CD8-positive, alpha-beta memory T cell (primary cell): ENCODE measurements at regions not wholly inside any gene's neighbourhood (a gene's known extent, or its start where the extent isn't known, plus 50 kb on each side); places are given as distances from the start of the nearest gene placed in this dataset.
A peak's percentile ranks its signal among the peaks of the same experiment; 100 is the strongest.
"Not testable (repeated sequence)": the region's sequence is repeated elsewhere in the genome, so short reads cannot be mapped to it uniquely, and the experiment has no call there.

ENCODE experiments used
- CTCF ChIA-PET: fragments of 350-600 bp; sonication (Branson Sonifier 250); formaldehyde crosslinking; loops from one replicate; lab custom pipeline; 2021; ENCODE audit warnings: antibody characterized with exemption; lab: Charles Lee
- POLR2A ChIA-PET: fragments of 350-600 bp; sonication (Branson Sonifier 250); formaldehyde crosslinking; loops from one replicate; lab custom pipeline; 2021; ENCODE audit warnings: antibody characterized with exemption; lab: Charles Lee
- DNase-seq, 5 donors: peaks; one replicate each; pipeline versions ENCODE4 v3.0.0 to v3.0.0-alpha.2; 2020 to 2022; ENCODE audit warnings: mixed read lengths in 1 of 5
- H3K27ac ChIP-seq: one replicate; pipeline ENCODE4 v1.7.0; 2013; ENCODE audit warnings: low read depth, mild to moderate bottlenecking, low read length, moderate library complexity
- H3K27me3 ChIP-seq: 2 replicates; pipeline ENCODE4 v1.7.0; 2013; ENCODE audit warnings: low read length, mild to moderate bottlenecking; ENCODE audit not compliant: insufficient read depth, poor library complexity, severe bottlenecking
- H3K36me3 ChIP-seq: 2 replicates; pipeline ENCODE4 v1.7.0; 2013; ENCODE audit warnings: mild to moderate bottlenecking, low read length, moderate library complexity; ENCODE audit not compliant: insufficient read depth
- H3K4me1 ChIP-seq: 2 replicates; pipeline ENCODE4 v1.7.0; 2013; ENCODE audit warnings: mild to moderate bottlenecking, low read length, moderate library complexity; ENCODE audit not compliant: insufficient read depth
- H3K4me3 ChIP-seq: 2 replicates; pipeline ENCODE4 v1.7.0; 2013; ENCODE audit warnings: mild to moderate bottlenecking, low read length
- H3K9me3 ChIP-seq: 2 replicates; pipeline ENCODE4 v1.7.0; 2013; ENCODE audit warnings: mild to moderate bottlenecking, low read length
- H3K27ac Mint-ChIP-seq, 8 donors: one replicate each; pipeline ENCODE4 v1.8.0; 2020 to 2021; ENCODE audit warnings: mixed read lengths in 8 of 8, mild to moderate bottlenecking in 6 of 8, inconsistent platforms in 3 of 8, moderate library complexity in 3 of 8
- H3K27me3 Mint-ChIP-seq, 2 donors: one replicate each; pipeline ENCODE4 v1.8.0; 2020 to 2021; ENCODE audit warnings: mixed read lengths in 2 of 2, mild to moderate bottlenecking in 1 of 2, moderate library complexity in 1 of 2
- H3K36me3 Mint-ChIP-seq, 3 donors: one replicate each; pipeline ENCODE4 v1.8.0; 2020 to 2021; ENCODE audit warnings: mixed read lengths in 3 of 3, inconsistent platforms in 1 of 3, mild to moderate bottlenecking in 1 of 3
- H3K4me1 Mint-ChIP-seq, 3 donors: one replicate each; pipeline ENCODE4 v1.8.0; 2020 to 2021; ENCODE audit warnings: mixed read lengths in 3 of 3, inconsistent platforms in 1 of 3, mild to moderate bottlenecking in 1 of 3
- H3K4me3 Mint-ChIP-seq, 7 donors: one replicate each; pipeline ENCODE4 v1.8.0; 2020 to 2021; ENCODE audit warnings: mixed read lengths in 7 of 7, mild to moderate bottlenecking in 6 of 7, moderate library complexity in 4 of 7, inconsistent platforms in 2 of 7
- H3K9me3 Mint-ChIP-seq, 5 donors: one replicate each; pipeline ENCODE4 v1.8.0; 2020 to 2022; ENCODE audit warnings: mixed read lengths in 5 of 5, mild to moderate bottlenecking in 3 of 5, moderate library complexity in 2 of 5, inconsistent platforms in 1 of 5

GRCh38 chr1:147348592-147348991, 106.1 kb downstream of the CHD1L start:
- DNase-seq, H3K4me3 ChIP-seq, CTCF ChIA-PET, H3K9me3 ChIP-seq, H3K27ac ChIP-seq, H3K4me1 ChIP-seq, H3K27ac Mint-ChIP-seq, POLR2A ChIA-PET, H3K36me3 ChIP-seq, H3K4me1 Mint-ChIP-seq, H3K4me3 Mint-ChIP-seq, H3K36me3 Mint-ChIP-seq, H3K27me3 ChIP-seq: not testable (repeated sequence)
- peaks cover 24 to 57% of the 10 kb centered on the region in 2 donors for H3K27me3 Mint-ChIP-seq
- peaks cover 0 to 12% (median 4%) of the 10 kb centered on the region in 5 donors for H3K9me3 Mint-ChIP-seq

DNA sequence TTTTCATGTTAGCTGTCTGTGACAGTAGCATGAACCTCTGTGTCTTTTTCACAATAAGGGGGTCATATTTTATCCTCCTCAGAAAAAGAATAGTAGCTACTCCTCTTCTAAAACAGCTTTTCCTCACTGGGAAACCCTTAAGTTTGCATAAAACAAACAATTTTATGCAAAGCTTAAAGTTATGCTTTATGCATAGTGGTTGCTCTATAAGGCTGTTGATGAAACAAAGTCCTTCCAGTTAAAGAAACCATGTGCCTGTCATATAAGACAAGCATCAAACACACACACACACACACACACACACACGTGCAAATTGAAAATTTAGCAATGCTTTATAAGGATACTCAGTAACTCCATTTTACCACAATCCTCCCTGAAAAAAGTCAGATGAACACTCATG, 107.0 kb downstream of the CHD1L start:
- no peaks in the 10 kb centered on the region for H3K27me3 ChIP-seq
- H3K36me3 Mint-ChIP-seq: no peaks in the 10 kb centered on the region
- no peaks in the 10 kb centered on the region for H3K36me3 ChIP-seq
- H3K4me3 Mint-ChIP-seq: no peak overlapping the region
- DNase-seq: no peak
- H3K4me3 ChIP-seq: no peak overlapping the region
- H3K27ac ChIP-seq: no peak overlapping the region
- ChIA-PET CTCF (no interaction called here), POLR2A (no interaction called here)
- H3K27ac Mint-ChIP-seq: no peak overlapping the region
- peaks cover 0 to 11% (median 2%) of the 10 kb centered on the region in 5 donors for H3K9me3 Mint-ChIP-seq
- H3K9me3 ChIP-seq: no peaks in the 10 kb centered on the region
- no peaks in the 10 kb centered on the region for H3K4me1 Mint-ChIP-seq
- H3K4me1 ChIP-seq: no peaks in the 10 kb centered on the region
- H3K27me3 Mint-ChIP-seq: peaks cover 18 to 50% of the 10 kb centered on the region in 2 donors

DNA sequence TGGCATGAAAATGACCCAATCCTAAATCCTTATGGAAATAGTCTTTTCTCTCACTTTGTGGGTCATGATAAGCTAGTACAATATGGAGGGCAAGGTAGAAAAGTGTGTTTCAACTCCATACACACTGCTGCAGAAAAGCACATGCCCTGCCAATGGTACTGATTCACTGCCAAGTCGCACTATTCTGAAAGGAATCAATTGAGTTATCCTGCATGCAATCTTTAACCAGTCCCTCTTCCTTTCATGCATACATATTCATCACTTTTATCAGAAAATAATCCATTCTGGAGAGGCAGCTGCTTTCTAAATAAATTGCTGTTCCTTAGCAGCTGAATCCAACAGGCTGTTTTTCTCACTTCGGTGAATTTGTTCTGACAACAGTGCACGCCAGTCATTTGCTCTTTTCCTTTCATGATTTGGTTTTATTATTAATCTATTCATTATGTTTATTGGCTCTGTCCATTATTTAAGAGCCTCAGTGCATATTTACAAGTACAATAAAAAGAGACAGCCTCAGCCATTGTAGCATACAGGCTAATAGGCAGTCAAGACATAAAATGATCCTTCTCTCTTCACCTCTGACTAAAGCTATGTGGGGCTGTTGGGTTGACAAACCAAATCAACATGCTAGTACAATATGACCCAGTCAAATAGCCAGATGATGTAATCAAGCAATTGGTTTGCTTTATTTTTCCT, 108.8 kb downstream of the CHD1L start:
- no peak for DNase-seq
- Histone ChIP-seq H3K9me3 (no peaks in the 10 kb centered on the region), H3K4me3 (no peak overlapping the region), H3K27me3 (peaks cover 4% of the 10 kb centered on the region), H3K27ac (no peak overlapping the region), H3K4me1 (no peaks in the 10 kb centered on the region), H3K36me3 (no peaks in the 10 kb centered on the region)
- peaks cover 0 to 9% (median 0%) of the 10 kb centered on the region in 5 donors for H3K9me3 Mint-ChIP-seq
- no peaks in the 10 kb centered on the region for H3K36me3 Mint-ChIP-seq
- H3K27ac Mint-ChIP-seq: no peak overlapping the region
- POLR2A ChIA-PET: no interaction called here
- no peak overlapping the region for H3K4me3 Mint-ChIP-seq
- peaks cover 10 to 33% of the 10 kb centered on the region in 2 donors for H3K27me3 Mint-ChIP-seq
- H3K4me1 Mint-ChIP-seq: no peaks in the 10 kb centered on the region
- CTCF ChIA-PET: no interaction called here

DNA sequence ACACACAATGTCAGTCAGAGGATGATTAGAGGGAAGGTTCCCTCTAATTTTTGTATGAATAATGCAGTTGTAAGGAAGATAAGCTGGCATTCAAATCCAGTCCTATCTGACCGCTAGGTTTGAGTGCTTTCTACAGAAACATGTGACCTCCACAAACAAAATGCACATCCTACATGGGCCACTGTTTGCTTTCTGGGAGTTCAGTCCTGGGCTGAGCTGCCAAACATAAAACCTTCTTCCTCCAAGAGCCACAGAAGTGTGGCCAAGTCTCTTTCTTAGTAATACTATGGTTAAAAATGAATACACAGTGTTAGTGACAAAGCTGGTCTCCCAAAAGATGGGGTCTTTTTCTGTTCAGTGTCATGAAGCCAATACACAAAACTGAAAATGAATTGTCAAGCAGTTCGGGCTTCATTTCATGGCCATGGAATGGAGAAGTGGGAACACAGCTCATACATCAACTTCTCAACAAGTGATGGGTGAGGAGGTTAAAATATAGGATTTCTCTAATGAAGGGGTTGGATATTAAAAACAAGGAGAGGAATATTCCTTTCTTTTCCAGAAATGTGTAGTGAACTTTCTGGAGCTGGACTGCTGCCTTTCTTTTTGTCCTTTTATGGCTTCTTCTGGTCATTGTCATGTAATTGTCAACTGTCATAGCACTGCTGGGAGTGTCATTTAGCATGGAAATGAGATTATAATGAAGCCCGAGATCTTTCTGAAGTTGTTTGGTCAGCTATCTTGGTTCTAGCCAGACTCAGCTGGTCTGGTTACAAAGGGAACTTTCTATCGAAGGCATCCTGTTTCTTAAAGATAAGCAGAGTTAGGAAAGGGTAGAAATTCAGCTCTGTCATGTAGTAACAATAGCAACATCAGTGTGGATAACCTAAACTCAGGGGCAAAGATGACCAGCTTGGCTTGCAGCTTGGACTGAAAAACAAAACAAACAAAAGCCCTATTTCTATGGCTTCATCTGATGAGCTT, 135.1 kb downstream of the CHD1L start:
- ChIA-PET POLR2A (interaction anchor here (0.6 kb wide), 1 partner anchor 8 kb away, joined by 3 read pairs; no protein-coding TSS in a partner anchor), CTCF (interaction anchor here (0.8 to 1.2 kb wide), 2 partner anchors 9 to 12 kb away, joined by 3 read pairs; no protein-coding TSS in a partner anchor)
- peak overlapping the region; percentile 70 for H3K27ac ChIP-seq
- no peaks in the 10 kb centered on the region for H3K4me1 Mint-ChIP-seq
- no peak overlapping the region for H3K27ac Mint-ChIP-seq
- H3K27me3 ChIP-seq: peaks cover 8% of the 10 kb centered on the region
- no peaks in the 10 kb centered on the region for H3K36me3 ChIP-seq
- no peak overlapping the region for H3K4me3 Mint-ChIP-seq
- H3K9me3 ChIP-seq: no peaks in the 10 kb centered on the region
- H3K4me1 ChIP-seq: no peaks in the 10 kb centered on the region
- DNase-seq: no peak
- no peak overlapping the region for H3K4me3 ChIP-seq
- no peaks in the 10 kb centered on the region for H3K36me3 Mint-ChIP-seq
- peaks cover 11 to 22% (median 12%) of the 10 kb centered on the region in 5 donors for H3K9me3 Mint-ChIP-seq
- H3K27me3 Mint-ChIP-seq: peaks cover 4 to 19% of the 10 kb centered on the region in 2 donors

GRCh38 chr1:147379889-147380288, 137.4 kb downstream of the CHD1L start:
- no peak for DNase-seq
- H3K4me3 Mint-ChIP-seq: no peak overlapping the region
- H3K9me3 Mint-ChIP-seq: peaks cover 0 to 8% (median 0%) of the 10 kb centered on the region in 5 donors
- ChIA-PET CTCF (no interaction called here), POLR2A (no interaction called here)
- no peak overlapping the region for H3K27ac Mint-ChIP-seq
- H3K36me3 ChIP-seq: no peaks in the 10 kb centered on the region
- peaks cover 3% of the 10 kb centered on the region in 2 donors for H3K27me3 Mint-ChIP-seq
- H3K27me3 ChIP-seq: no peaks in the 10 kb centered on the region
- H3K4me1 Mint-ChIP-seq: no peaks in the 10 kb centered on the region
- no peaks in the 10 kb centered on the region for H3K9me3 ChIP-seq
- no peak overlapping the region for H3K4me3 ChIP-seq
- no peak overlapping the region for H3K27ac ChIP-seq
- H3K4me1 ChIP-seq: no peaks in the 10 kb centered on the region
- no peaks in the 10 kb centered on the region for H3K36me3 Mint-ChIP-seq

DNA sequence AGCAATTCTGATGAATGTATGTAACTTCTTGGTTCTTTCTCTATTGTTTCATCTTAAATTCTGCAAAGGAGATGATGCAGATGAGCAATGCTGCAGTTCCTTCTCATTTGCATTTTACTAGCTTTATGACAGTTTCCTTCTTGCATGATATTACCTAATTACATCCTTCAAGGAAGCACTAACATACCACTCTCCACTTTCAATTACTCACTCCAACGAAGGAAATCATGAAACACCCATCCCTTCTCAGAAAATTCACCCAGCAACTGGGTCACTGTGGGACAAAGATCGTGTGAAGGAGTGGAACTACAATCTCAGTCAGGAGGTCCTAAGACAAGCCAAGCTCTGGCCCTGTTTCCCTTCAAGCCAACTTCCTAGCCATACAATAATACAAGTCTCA, 142.3 kb downstream of the CHD1L start:
- Histone ChIP-seq H3K36me3 (no peaks in the 10 kb centered on the region), H3K27me3 (peaks cover 6% of the 10 kb centered on the region), H3K4me3 (no peak overlapping the region), H3K9me3 (no peaks in the 10 kb centered on the region), H3K4me1 (no peaks in the 10 kb centered on the region), H3K27ac (no peak overlapping the region)
- no peak overlapping the region for H3K4me3 Mint-ChIP-seq
- POLR2A ChIA-PET: no interaction called here
- CTCF ChIA-PET: no interaction called here
- no peak for DNase-seq
- H3K4me1 Mint-ChIP-seq: no peaks in the 10 kb centered on the region
- H3K9me3 Mint-ChIP-seq: no peaks in the 10 kb centered on the region
- peaks cover 5 to 12% of the 10 kb centered on the region in 2 donors for H3K27me3 Mint-ChIP-seq
- no peaks in the 10 kb centered on the region for H3K36me3 Mint-ChIP-seq
- no peak overlapping the region for H3K27ac Mint-ChIP-seq

DNA sequence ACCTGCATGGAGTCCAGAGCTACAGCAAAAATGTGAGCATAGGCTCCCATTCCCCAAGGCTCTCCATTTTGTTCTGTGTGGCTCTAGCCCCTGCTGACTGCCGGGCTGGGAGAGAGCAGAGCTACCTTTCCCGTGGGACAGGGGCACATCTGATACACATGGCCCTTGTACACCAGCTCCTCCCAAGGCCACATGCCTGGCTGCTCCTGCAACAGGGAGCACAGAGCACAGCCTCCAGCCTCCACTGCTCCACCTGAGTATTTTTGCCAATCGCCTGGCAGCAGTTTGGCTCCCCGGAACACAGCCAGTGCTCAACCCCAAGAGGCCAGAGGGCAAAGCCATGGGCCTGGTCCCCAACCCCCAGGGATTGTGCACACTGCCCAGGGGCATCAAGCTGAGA, 146.5 kb downstream of the CHD1L start:
- DNase-seq: no peak
- Histone ChIP-seq H3K9me3 (no peaks in the 10 kb centered on the region), H3K4me3 (no peak overlapping the region), H3K4me1 (no peaks in the 10 kb centered on the region), H3K36me3 (no peaks in the 10 kb centered on the region), H3K27ac (no peak overlapping the region), H3K27me3 (peaks cover 6% of the 10 kb centered on the region)
- peaks cover 0 to 4% (median 2%) of the 10 kb centered on the region in 5 donors for H3K9me3 Mint-ChIP-seq
- CTCF ChIA-PET: interaction anchor here (1.5 kb wide), 1 partner anchor 12 kb away, joined by 3 read pairs; no protein-coding TSS in a partner anchor
- no peak overlapping the region for H3K4me3 Mint-ChIP-seq
- H3K27me3 Mint-ChIP-seq: peaks cover 12 to 27% of the 10 kb centered on the region in 2 donors
- POLR2A ChIA-PET: no interaction called here
- H3K36me3 Mint-ChIP-seq: no peaks in the 10 kb centered on the region
- no peak overlapping the region for H3K27ac Mint-ChIP-seq
- no peaks in the 10 kb centered on the region for H3K4me1 Mint-ChIP-seq
